ENCODE measurements at regions not wholly inside any gene's neighbourhood (a gene's known extent, or its start where the extent isn't known, plus 50 kb on each side); places are given as distances from the start of the nearest gene placed in this dataset.
"Not testable (repeated sequence)": the region's sequence is repeated elsewhere in the genome, so short reads cannot be mapped to it uniquely, and the experiment has no call there.

DNA sequence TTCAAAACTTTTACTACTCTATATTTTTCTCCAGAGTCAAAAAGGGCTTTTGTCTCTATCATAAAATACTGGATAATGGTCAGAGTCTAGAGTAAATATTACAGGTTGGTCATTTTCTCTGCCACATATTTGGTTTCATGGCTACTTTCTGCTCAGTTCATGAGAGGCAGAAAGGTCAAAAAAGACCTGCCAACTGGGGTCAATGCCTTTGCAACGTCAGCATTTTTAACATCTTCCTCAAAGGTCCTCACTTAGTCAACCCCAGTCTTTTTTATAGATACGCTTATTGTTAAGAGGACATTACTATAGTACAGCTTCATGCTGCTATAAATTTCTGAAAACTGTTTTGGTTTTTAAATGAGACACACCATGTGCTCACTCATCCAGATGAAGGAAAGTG lies 312.1 kb upstream of the ARHGEF26 start:
- Histone ChIP-seq H3K4me3 (ENCODE audit: insufficient read depth, low read depth, low read length) (no peak overlapping the region), H3K27ac (ENCODE audit: insufficient read depth, low read depth, low read length, poor library complexity, severe bottlenecking) (no peak overlapping the region)
- 50% methylated on average over 2 of the region's 2 CpGs for WGBS, 2 experiments

DNA sequence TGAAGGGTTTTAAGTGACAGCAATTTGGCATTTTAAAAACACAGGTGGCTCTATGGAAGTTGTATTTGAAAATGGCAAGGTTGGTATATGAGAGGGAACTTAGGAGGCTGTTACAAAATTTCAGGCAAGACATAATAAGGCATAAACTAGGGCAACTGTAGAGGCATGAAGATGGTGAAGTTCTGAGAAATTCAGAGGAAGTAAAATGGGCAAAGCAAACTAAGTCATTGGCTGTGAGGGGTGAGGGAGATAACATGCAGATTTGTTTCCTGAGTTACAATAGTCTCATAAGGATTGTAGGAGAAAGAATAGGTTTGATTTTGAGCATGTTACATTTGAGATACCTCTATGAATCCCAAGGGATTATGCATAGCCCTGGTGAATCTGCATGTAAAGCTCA lies 302.9 kb upstream of the ARHGEF26 start:
- no peaks in the 10 kb centered on the region for H3K36me3 ChIP-seq (ENCODE audit: control insufficient read depth, insufficient read depth, low read length)
- H3K4me3 ChIP-seq (ENCODE audit: insufficient read depth, low read depth, low read length), result no peak overlapping the region
- H3K9me3 ChIP-seq (ENCODE audit: control insufficient read depth, low read length), result no peaks in the 10 kb centered on the region

More for the DNA sequence above, 312.1 kb upstream of the ARHGEF26 start:
- H3K4me1 ChIP-seq (ENCODE audit: control insufficient read depth, insufficient read depth, low read length), result no peaks in the 10 kb centered on the region
- no peaks in the 10 kb centered on the region for H3K36me3 ChIP-seq (ENCODE audit: control insufficient read depth, insufficient read depth, low read length)
- H3K9me3 ChIP-seq (ENCODE audit: control insufficient read depth, low read length), result no peaks in the 10 kb centered on the region
- H3K27me3 ChIP-seq (ENCODE audit: control insufficient read depth, insufficient read depth, low read length, poor library complexity, severe bottlenecking), result no peaks in the 10 kb centered on the region

DNA sequence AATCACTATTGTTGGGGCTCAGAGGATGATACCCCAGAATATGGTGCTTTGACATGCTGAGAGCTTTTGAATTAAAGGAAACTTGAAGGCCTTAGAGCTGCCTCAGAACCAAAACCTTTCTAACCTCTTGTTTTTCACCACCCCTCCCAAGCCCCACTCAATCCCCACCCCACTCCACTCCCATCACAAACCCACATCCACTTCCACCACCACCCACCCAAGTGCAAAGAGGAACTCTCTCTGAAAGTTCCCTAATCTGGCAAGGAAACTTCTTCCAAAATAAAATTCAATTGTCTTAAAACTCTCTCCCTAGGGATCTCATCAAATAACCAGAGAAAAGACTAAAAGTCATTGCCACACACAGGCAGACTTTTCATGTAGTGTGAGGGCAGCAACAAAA lies 301.2 kb upstream of the ARHGEF26 start:
- Histone ChIP-seq H3K4me3 (ENCODE audit: insufficient read depth, low read depth, low read length) (no peak overlapping the region), H3K4me1 (ENCODE audit: control insufficient read depth, insufficient read depth, low read length) (no peaks in the 10 kb centered on the region), H3K9me3 (ENCODE audit: control insufficient read depth, low read length) (no peaks in the 10 kb centered on the region), H3K27me3 (ENCODE audit: control insufficient read depth, insufficient read depth, low read length, poor library complexity, severe bottlenecking) (no peaks in the 10 kb centered on the region), H3K27ac (ENCODE audit: insufficient read depth, low read depth, low read length, poor library complexity, severe bottlenecking) (no peak overlapping the region), H3K36me3 (ENCODE audit: control insufficient read depth, insufficient read depth, low read length) (no peaks in the 10 kb centered on the region)

More for the DNA sequence above, 302.9 kb upstream of the ARHGEF26 start:
- H3K4me1 ChIP-seq (ENCODE audit: control insufficient read depth, insufficient read depth, low read length), result no peaks in the 10 kb centered on the region
- H3K27ac ChIP-seq (ENCODE audit: insufficient read depth, low read depth, low read length, poor library complexity, severe bottlenecking), result no peak overlapping the region
- H3K27me3 ChIP-seq (ENCODE audit: control insufficient read depth, insufficient read depth, low read length, poor library complexity, severe bottlenecking), result no peaks in the 10 kb centered on the region

DNA sequence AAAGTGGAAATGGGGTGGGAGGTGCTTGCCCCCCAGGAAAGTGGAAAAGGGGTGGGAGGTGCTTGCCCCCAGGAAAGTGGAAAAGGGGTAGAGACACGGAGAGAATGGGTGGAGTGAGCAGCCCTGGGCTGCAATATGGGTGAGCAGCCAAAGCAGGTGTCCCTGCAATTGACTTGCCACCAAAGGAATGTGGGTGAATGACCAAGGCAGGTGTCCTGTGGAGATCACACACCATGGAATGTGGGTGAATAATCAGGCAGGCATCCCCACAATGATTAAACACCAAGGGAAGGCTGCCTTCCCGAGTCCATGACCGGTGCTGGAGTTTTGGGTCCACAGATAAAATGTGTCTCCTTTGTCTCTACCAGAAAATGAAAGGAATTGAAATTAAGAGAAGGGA lies 292.8 kb upstream of the ARHGEF26 start:
- H3K4me1 ChIP-seq (ENCODE audit: control insufficient read depth, insufficient read depth, low read length); H3K4me3 ChIP-seq (ENCODE audit: insufficient read depth, low read depth, low read length): not testable (repeated sequence)
- WGBS, 2 experiments, result 97 to 100% methylated on average over 2 to 3 of the region's 3 CpGs

DNA sequence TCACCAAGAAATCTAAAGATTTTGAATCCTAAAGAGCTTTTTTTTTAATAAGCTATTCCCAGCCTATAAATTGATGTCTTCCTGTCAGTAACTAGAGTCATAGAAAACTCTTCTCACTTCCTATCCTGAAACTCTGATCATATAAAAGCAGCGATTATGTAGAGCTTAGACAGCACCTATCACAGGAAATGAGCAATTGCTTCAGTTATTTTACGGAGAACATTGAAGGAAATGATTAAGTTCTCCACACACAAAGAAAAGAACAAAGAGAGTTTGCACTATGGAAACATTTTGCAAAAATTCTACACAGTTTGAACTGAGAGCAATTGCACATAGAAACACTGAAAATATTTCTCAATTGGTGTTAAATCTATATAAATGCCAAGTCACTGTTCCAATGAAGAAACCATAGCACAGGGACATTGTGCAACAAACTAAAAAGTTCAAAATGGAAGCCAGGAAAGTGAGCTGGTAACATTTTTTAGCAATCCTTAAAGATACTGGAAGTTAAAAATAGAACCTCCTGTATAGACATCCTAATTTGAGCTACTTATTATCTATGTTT lies 291.5 kb upstream of the ARHGEF26 start:
- H3K36me3 ChIP-seq (ENCODE audit: control insufficient read depth, insufficient read depth, low read length), result no peaks in the 10 kb centered on the region
- H3K4me1 ChIP-seq (ENCODE audit: control insufficient read depth, insufficient read depth, low read length), result no peaks in the 10 kb centered on the region
- H3K4me3 ChIP-seq (ENCODE audit: insufficient read depth, low read depth, low read length), result no peak overlapping the region
- no peak overlapping the region for H3K27ac ChIP-seq (ENCODE audit: insufficient read depth, low read depth, low read length, poor library complexity, severe bottlenecking)
- H3K27me3 ChIP-seq (ENCODE audit: control insufficient read depth, insufficient read depth, low read length, poor library complexity, severe bottlenecking), result no peaks in the 10 kb centered on the region
- no peaks in the 10 kb centered on the region for H3K9me3 ChIP-seq (ENCODE audit: control insufficient read depth, low read length)
- 91 to 100% methylated on average over 2 of the region's 2 CpGs for WGBS, 2 experiments

More for the DNA sequence above, 292.8 kb upstream of the ARHGEF26 start:
- H3K36me3 ChIP-seq (ENCODE audit: control insufficient read depth, insufficient read depth, low read length); H3K27ac ChIP-seq (ENCODE audit: insufficient read depth, low read depth, low read length, poor library complexity, severe bottlenecking); H3K9me3 ChIP-seq (ENCODE audit: control insufficient read depth, low read length); H3K27me3 ChIP-seq (ENCODE audit: control insufficient read depth, insufficient read depth, low read length, poor library complexity, severe bottlenecking): not testable (repeated sequence)

DNA sequence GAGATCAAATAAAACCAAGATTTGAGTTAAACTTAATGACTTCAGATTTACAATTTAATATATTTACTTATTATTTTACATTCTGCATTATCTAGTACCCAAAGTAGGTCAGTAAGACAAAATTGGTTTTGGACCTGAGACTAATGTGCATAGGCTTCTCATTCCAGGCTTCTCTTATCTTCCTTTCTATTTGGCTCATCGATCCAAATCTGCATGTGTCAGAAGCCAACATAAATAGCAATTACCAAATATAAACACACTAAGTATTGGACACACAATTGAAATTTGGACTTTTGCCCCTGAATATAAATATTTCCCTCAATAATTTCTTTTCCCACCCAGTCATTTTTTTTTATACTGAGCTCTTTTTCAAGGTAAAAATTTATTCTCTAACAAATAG lies 290.6 kb upstream of the ARHGEF26 start:
- Histone ChIP-seq H3K9me3 (ENCODE audit: control insufficient read depth, low read length) (no peaks in the 10 kb centered on the region), H3K27ac (ENCODE audit: insufficient read depth, low read depth, low read length, poor library complexity, severe bottlenecking) (no peak overlapping the region), H3K4me1 (ENCODE audit: control insufficient read depth, insufficient read depth, low read length) (no peaks in the 10 kb centered on the region), H3K4me3 (ENCODE audit: insufficient read depth, low read depth, low read length) (no peak overlapping the region), H3K27me3 (ENCODE audit: control insufficient read depth, insufficient read depth, low read length, poor library complexity, severe bottlenecking) (no peaks in the 10 kb centered on the region), H3K36me3 (ENCODE audit: control insufficient read depth, insufficient read depth, low read length) (no peaks in the 10 kb centered on the region)
- 86 to 96% methylated on average over 1 of the region's 1 CpG for WGBS, 2 experiments

DNA sequence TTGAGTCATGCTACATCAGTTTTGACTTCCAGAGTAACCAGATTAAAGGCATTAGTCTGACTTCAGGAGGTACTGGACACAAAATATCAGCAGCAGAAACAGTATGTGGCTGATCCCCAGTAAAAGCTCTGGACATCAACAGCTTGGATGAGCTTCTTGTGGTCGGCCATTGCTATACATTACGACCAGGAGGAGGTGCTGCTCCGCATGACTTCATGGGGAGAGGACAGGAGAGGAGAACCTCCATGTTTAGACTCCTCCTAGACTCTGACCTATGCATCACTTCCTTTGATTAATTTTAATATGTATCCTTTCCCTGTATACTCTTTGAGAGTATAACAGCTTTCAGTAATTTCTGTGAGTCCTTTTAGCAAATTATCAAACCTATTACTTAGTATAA lies 285.6 kb upstream of the ARHGEF26 start:
- Histone ChIP-seq H3K27me3 (ENCODE audit: control insufficient read depth, insufficient read depth, low read length, poor library complexity, severe bottlenecking) (no peaks in the 10 kb centered on the region), H3K9me3 (ENCODE audit: control insufficient read depth, low read length) (no peaks in the 10 kb centered on the region), H3K4me1 (ENCODE audit: control insufficient read depth, insufficient read depth, low read length) (no peaks in the 10 kb centered on the region), H3K36me3 (ENCODE audit: control insufficient read depth, insufficient read depth, low read length) (no peaks in the 10 kb centered on the region), H3K4me3 (ENCODE audit: insufficient read depth, low read depth, low read length) (no peak overlapping the region), H3K27ac (ENCODE audit: insufficient read depth, low read depth, low read length, poor library complexity, severe bottlenecking) (no peak overlapping the region)
- 83 to 86% methylated on average over 3 of the region's 3 CpGs for WGBS, 2 experiments

DNA sequence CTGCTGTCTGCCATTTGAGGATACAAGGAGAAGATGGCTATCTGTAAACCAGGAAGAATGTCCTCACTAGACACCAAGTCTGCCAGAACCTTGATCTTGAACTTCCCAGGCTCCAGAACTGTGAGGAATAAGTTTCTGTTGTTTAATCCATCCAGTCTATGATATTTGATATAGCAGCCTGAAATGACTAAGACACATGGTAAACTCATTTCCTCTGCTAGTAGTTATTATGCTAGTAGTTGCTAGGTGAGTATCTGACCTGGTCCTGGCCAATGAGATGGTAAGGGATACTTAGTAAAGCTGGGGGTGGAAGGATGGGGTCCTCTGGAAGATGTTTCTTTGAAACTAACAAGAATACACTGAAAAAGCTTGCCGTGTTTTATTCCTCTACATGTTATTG lies 280.7 kb upstream of the ARHGEF26 start:
- 96 to 100% methylated on average over 1 of the region's 1 CpG for WGBS, 2 experiments
- H3K27me3 ChIP-seq (ENCODE audit: control insufficient read depth, insufficient read depth, low read length, poor library complexity, severe bottlenecking), result no peaks in the 10 kb centered on the region
- H3K27ac ChIP-seq (ENCODE audit: insufficient read depth, low read depth, low read length, poor library complexity, severe bottlenecking), result no peak overlapping the region
- H3K36me3 ChIP-seq (ENCODE audit: control insufficient read depth, insufficient read depth, low read length), result no peaks in the 10 kb centered on the region
- no peak overlapping the region for H3K4me3 ChIP-seq (ENCODE audit: insufficient read depth, low read depth, low read length)
- H3K4me1 ChIP-seq (ENCODE audit: control insufficient read depth, insufficient read depth, low read length), result no peaks in the 10 kb centered on the region
- H3K9me3 ChIP-seq (ENCODE audit: control insufficient read depth, low read length), result no peaks in the 10 kb centered on the region

DNA sequence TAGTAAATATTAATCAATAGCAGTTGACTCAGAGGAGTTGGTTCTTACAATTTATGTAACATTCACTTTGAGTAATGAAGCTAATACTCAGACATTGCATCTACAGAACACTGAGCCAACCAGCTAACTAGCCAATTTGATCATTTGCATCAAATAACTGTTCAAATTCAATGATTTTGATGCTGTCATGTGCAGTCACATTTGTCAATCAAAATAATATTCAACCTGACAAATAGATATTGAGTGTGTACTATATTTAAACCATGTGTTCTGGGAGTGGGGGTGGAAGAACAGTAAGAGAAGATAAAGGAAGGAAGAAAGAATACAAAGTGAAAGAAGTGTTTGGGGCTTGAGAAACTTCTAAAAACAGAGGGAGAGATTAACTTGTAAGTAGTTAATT lies 277.2 kb upstream of the ARHGEF26 start:
- Histone ChIP-seq H3K4me3 (ENCODE audit: insufficient read depth, low read depth, low read length) (no peak overlapping the region), H3K27ac (ENCODE audit: insufficient read depth, low read depth, low read length, poor library complexity, severe bottlenecking) (no peak overlapping the region), H3K27me3 (ENCODE audit: control insufficient read depth, insufficient read depth, low read length, poor library complexity, severe bottlenecking) (no peaks in the 10 kb centered on the region), H3K4me1 (ENCODE audit: control insufficient read depth, insufficient read depth, low read length) (peaks cover 8% of the 10 kb centered on the region), H3K9me3 (ENCODE audit: control insufficient read depth, low read length) (no peaks in the 10 kb centered on the region), H3K36me3 (ENCODE audit: control insufficient read depth, insufficient read depth, low read length) (no peaks in the 10 kb centered on the region)

DNA sequence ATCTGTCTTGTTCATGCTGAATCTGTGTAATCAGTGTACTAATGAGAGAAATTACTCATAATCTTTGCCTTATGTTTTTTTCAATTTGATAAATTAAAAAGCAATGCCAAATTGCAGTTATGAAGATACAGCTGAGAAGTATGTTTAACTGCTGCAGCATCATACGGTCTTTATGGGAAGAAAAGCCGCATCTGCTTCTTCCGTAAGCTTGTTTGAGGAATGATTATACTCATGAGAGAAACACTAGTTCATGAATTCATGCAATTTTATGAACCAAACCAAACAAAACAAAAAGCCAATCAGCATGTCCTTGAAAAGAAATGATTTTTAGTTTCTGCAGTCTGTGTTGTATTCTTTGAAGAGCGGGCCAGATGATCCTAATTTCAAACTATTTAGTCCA lies 275.9 kb upstream of the ARHGEF26 start:
- Histone ChIP-seq H3K36me3 (ENCODE audit: control insufficient read depth, insufficient read depth, low read length) (no peaks in the 10 kb centered on the region), H3K4me1 (ENCODE audit: control insufficient read depth, insufficient read depth, low read length) (peaks cover 8% of the 10 kb centered on the region)
- WGBS, 2 experiments, result 94 to 100% methylated on average over 3 to 4 of the region's 4 CpGs

DNA sequence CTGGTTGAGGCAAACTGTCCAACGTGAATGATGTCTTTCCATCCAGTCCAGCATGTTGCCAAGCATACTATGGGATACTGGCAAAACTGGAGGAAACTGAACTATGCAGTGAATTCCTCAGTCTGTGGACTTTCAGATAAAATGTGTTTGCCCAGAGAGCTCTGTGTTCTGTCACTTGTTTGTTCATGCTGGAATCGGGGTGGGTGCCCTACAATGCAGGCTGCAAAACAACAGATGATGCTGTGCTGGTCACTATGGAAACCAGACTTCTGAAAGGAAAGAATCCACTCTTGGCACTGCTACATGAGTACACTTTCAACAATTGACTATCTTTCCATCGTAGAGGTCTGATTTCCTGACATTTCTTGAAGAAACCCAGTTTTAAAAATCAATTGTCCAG lies 272.5 kb upstream of the ARHGEF26 start:
- Histone ChIP-seq H3K36me3 (ENCODE audit: control insufficient read depth, insufficient read depth, low read length) (no peaks in the 10 kb centered on the region), H3K4me1 (ENCODE audit: control insufficient read depth, insufficient read depth, low read length) (peaks cover 8% of the 10 kb centered on the region), H3K27me3 (ENCODE audit: control insufficient read depth, insufficient read depth, low read length, poor library complexity, severe bottlenecking) (no peaks in the 10 kb centered on the region), H3K9me3 (ENCODE audit: control insufficient read depth, low read length) (no peaks in the 10 kb centered on the region), H3K27ac (ENCODE audit: insufficient read depth, low read depth, low read length, poor library complexity, severe bottlenecking) (no peak overlapping the region), H3K4me3 (ENCODE audit: insufficient read depth, low read depth, low read length) (no peak overlapping the region)
- WGBS, 2 experiments, result 65 to 78% methylated on average over 3 of the region's 3 CpGs

More for the DNA sequence above, 275.9 kb upstream of the ARHGEF26 start:
- Histone ChIP-seq H3K27me3 (ENCODE audit: control insufficient read depth, insufficient read depth, low read length, poor library complexity, severe bottlenecking) (no peaks in the 10 kb centered on the region), H3K4me3 (ENCODE audit: insufficient read depth, low read depth, low read length) (no peak overlapping the region), H3K27ac (ENCODE audit: insufficient read depth, low read depth, low read length, poor library complexity, severe bottlenecking) (no peak overlapping the region), H3K9me3 (ENCODE audit: control insufficient read depth, low read length) (no peaks in the 10 kb centered on the region)
